Fibroblast of pulmonary artery (primary cell): ENCODE measurements at regions not wholly inside any gene's neighbourhood (a gene's known extent, or its start where the extent isn't known, plus 50 kb on each side); places are given as distances from the start of the nearest gene placed in this dataset.

Source experiments
- DNase-seq: peaks from one replicate; pipeline ENCODE4 v3.0.0-alpha.2; 2010; ENCODE audit warnings: low read depth
- H3K4me3 ChIP-seq: replicated peaks from 2 replicates; pipeline ENCODE4 v1.5.1; 2011; ENCODE audit warnings: low read depth, mild to moderate bottlenecking, control low read depth, low read length, moderate library complexity
- TF ChIP-seq, protein P1 (sequence below): IDR thresholded peaks from 2 replicates; pipeline ENCODE4 v1.5.1; 2011; ENCODE audit warnings: mild to moderate bottlenecking, control low read depth, low read length, inconsistent platforms; ENCODE audit errors: missing control alignments

DNA sequence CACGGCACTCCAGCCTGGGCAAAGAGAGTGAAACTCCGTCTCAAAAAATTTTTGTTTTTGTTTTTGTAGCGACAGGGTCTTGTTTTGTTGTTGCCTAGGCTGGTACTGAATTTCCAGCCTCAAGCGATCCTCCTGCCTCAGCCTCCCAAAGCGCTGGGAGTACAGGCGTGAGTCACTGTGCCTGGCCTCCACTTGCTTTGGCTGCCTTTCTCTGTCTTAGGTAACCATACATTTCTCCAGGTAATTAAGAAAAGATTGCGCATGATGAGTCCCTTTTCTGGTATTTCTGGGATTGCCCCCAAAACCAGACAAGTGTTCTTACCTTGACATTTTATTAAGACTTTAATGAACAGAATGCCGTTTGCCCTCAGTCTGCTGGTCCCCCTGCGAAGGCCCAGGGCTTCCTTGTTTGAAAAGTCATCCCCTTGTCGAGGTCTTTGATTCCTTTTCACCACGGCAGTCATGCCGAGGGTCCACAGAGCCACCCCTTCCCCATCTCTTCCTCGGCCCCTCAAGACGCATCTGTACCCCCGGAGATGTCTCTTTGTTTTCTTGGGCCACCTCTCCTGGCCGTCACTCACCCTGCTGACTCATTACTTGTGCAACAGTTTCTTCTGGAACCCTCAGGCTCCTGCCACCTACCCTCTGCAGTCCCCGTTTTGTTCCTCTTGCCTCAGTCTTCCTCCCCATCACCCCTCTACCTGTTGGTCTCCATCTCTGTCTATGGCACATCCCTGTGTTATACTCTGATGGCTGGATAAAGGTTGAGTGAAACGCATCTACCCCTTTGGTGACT is 151.0 kb downstream of the SEC14L1 start:
- TF ChIP-seq, protein P1, sequence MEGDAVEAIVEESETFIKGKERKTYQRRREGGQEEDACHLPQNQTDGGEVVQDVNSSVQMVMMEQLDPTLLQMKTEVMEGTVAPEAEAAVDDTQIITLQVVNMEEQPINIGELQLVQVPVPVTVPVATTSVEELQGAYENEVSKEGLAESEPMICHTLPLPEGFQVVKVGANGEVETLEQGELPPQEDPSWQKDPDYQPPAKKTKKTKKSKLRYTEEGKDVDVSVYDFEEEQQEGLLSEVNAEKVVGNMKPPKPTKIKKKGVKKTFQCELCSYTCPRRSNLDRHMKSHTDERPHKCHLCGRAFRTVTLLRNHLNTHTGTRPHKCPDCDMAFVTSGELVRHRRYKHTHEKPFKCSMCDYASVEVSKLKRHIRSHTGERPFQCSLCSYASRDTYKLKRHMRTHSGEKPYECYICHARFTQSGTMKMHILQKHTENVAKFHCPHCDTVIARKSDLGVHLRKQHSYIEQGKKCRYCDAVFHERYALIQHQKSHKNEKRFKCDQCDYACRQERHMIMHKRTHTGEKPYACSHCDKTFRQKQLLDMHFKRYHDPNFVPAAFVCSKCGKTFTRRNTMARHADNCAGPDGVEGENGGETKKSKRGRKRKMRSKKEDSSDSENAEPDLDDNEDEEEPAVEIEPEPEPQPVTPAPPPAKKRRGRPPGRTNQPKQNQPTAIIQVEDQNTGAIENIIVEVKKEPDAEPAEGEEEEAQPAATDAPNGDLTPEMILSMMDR, result no peak
- no peak overlapping the region for H3K4me3 ChIP-seq
- no peak for DNase-seq

DNA sequence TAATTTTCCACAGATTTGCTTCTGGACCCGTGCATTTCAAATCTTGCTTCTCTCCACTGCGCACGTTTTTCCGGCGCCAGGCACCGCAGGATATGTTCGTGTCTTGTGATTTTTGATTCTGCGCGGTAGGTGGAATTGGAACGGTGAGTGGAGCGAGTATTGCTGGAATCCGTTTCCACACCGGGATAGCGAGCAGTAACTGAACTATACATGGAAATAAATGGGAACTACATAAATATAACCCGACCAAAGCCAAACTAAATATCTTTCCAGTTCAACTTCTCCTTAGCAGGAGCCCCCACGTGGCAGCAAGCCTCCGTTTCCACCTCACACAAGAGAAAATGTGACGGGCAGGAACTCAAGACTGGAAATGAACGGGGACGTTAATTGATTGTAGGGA is 154.0 kb downstream of the SEC14L1 start:
- DNase-seq, result no peak
- TF ChIP-seq, protein P1, result no peak
- H3K4me3 ChIP-seq, result no peak overlapping the region

- DNase-seq, result no peak
- TF ChIP-seq, protein P1, result no peak
- H3K4me3 ChIP-seq, result no peak overlapping the region
Observed at GRCh38 chr17:77295241-77295853, 154.6 kb downstream of the SEC14L1 start.

DNA sequence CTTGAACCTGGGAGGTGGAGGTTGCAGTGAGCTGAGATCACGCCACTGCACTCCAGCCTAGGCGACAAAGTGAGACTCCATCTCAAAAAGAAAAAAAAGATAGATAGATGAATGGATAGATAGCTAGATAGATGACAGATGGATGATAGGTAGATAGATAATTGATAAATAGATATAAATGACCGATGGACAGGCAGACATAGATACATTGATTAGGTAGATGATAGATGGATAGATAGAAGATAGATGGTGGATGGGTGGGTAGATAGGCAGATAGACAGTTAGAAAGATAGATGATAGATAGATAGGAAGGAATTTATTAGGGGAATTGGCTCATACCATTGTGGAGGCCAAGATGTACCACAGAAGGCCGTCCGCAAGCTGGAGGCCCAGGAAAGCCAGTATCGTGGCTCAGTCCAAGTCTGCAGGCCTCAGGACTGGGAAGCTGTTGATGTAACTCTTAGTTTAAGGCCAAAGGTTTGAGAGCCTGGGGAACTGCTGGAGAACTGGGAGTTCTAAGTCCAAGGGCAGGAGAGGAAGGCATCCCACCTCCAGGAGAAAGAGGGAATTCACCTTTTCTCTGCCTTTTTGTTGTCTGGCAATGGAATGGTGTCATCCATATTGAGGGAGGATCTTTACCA is 156.1 kb downstream of the SEC14L1 start:
- TF ChIP-seq, protein P1, result no peak
- DNase-seq, result no peak

GRCh38 chr17:77297693-77298666 is 157.2 kb downstream of the SEC14L1 start:
- DNase-seq, result no peak
- no peak overlapping the region for H3K4me3 ChIP-seq
- TF ChIP-seq, protein P1, result no peak

More for the DNA sequence above, 156.1 kb downstream of the SEC14L1 start:
- H3K4me3 ChIP-seq, result no peak overlapping the region

DNA sequence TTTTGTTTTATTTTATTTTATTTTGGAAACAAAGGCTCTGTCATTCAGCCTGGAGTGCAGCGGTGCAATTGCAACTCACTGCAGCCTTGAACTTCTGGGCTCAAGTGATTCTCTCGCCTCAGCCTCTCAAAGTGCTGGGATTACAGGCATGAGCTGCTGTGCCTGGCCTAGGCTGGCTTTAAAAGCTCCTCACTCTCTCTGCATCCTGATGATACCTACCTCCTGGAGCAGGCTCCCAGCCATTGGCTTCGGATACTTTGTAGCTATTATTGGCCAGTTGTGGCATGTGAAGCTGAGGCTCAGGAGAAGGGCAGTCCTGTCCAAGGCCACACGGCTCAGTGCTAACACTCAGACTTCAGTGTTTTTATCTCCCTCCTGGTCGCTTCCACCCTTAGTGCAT is 158.0 kb downstream of the SEC14L1 start:
- no peak for DNase-seq
- no peak overlapping the region for H3K4me3 ChIP-seq
- TF ChIP-seq, protein P1, result no peak
